ENCODE measurements at regions not wholly inside any gene's neighbourhood (a gene's known extent, or its start where the extent isn't known, plus 50 kb on each side); places are given as distances from the start of the nearest gene placed in this dataset.

DNA sequence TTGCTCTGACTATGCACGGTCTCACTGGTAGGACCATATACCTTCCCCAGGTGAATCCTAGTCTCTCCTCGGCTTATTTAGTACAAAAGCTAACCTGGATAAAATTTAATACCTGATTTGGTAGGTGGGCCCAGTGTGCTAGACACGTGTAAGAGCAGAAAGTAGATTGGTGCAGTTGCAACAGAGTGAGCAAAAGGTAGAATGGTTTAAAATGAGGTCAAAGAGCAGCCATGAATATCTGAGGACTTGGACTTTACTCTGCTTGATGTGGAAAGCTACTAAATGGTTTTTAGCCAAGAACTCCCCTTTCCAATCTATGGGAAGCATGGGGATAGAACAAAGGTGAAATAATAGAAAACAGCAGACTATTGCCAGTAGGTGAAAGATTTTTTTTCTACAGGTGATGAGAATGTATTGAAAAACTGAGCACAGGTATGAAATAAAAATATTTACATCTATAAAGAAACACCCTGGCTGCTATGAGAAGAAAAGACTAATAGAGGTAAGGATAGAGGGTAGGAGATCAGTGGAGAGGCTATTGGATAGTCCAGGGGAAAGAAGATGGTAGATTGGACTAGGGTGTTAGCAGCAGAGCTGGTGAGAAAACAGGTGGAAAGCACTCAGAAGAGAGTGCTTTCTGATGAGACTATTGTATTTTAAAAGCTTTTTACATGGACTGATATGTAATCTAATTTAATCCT lies 61.3 kb upstream of the BCL9 start:
- Histone ChIP-seq H3K27me3 (ENCODE audit: low read depth) (peaks cover 22% of the 10 kb centered on the region), H3K27ac (replicated peaks) (no peak overlapping the region), H3K9me3 (replicated peaks) (no peaks in the 10 kb centered on the region), H3K36me3 (no peaks in the 10 kb centered on the region), H3K4me3 (no peak overlapping the region), H3K4me1 (no peaks in the 10 kb centered on the region)
- DNase-seq: no peak
- intact Hi-C loops (cut with micrococcal nuclease): no loop called here
- TF ChIP-seq, protein P1, sequence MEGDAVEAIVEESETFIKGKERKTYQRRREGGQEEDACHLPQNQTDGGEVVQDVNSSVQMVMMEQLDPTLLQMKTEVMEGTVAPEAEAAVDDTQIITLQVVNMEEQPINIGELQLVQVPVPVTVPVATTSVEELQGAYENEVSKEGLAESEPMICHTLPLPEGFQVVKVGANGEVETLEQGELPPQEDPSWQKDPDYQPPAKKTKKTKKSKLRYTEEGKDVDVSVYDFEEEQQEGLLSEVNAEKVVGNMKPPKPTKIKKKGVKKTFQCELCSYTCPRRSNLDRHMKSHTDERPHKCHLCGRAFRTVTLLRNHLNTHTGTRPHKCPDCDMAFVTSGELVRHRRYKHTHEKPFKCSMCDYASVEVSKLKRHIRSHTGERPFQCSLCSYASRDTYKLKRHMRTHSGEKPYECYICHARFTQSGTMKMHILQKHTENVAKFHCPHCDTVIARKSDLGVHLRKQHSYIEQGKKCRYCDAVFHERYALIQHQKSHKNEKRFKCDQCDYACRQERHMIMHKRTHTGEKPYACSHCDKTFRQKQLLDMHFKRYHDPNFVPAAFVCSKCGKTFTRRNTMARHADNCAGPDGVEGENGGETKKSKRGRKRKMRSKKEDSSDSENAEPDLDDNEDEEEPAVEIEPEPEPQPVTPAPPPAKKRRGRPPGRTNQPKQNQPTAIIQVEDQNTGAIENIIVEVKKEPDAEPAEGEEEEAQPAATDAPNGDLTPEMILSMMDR (IDR thresholded peaks at IDR 0.05; ENCODE audit: borderline replicate concordance): no peak

DNA sequence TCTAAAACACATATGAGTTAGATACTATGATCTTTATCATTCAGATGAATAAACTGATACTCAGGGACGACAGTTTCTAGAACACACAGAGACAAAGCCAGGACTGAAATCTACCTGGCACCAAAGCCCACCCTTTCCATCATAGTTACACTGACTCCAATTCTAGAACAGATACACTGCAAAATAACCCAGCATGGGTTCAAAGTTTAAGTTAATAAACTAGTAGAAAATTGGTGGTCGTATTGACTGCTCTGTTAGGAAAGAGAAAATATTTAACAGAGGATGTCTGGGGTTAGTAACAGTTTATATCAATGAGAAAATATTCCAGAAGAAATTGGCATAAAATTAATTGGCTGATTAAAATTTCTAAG lies 60.8 kb upstream of the BCL9 start:
- no peaks in the 10 kb centered on the region for H3K4me1 ChIP-seq
- H3K4me3 ChIP-seq: no peak overlapping the region
- H3K9me3 ChIP-seq (replicated peaks): no peaks in the 10 kb centered on the region
- intact Hi-C loops (cut with micrococcal nuclease): no loop called here
- peaks cover 22% of the 10 kb centered on the region for H3K27me3 ChIP-seq (ENCODE audit: low read depth)
- TF ChIP-seq, protein P1 (IDR thresholded peaks at IDR 0.05; ENCODE audit: borderline replicate concordance): no peak
- DNase-seq: no peak
- no peaks in the 10 kb centered on the region for H3K36me3 ChIP-seq
- no peak overlapping the region for H3K27ac ChIP-seq (replicated peaks)

DNA sequence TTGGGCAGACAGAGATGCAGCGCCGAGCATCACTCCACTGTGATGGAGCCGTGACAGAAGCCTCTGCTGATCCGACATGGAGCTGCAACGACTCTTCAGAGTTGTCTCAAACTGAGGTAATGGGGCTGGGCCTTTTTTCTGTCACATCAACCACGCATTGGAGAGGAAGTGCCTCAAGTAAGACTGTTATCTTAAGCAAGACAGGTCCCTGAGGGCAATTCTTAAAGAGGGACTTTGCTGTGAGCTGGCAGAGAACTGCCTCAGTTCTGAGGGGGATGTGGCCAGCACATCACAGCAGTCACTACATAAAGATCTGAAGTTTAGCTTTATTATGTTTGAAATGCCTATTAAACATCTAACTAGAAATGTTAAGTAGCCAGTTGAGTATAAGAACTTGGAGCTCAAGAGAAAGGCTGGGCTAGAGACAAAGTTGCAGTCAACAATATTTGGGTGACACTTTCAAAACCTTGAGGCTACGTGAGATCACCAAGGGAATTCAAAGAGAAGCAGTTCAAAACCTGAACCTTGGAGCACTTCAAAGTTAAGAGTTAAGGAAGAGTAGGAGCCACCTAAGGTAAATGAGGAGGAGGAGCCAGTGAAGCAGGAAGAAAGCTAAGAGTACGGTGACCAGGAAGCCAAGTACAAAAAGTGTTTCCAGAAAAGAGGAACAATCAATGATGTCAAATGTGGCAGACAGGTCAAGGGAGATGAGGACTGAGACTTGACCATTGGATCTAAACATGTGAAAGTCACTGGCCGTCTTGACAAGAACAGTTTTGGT lies 54.2 kb upstream of the BCL9 start:
- no peaks in the 10 kb centered on the region for H3K36me3 ChIP-seq
- no peaks in the 10 kb centered on the region for H3K4me1 ChIP-seq
- TF ChIP-seq, protein P1 (IDR thresholded peaks at IDR 0.05; ENCODE audit: borderline replicate concordance): no peak
- no peak overlapping the region for H3K4me3 ChIP-seq
- no peak overlapping the region for H3K27ac ChIP-seq (replicated peaks)
- intact Hi-C loops (cut with micrococcal nuclease): no loop called here
- H3K27me3 ChIP-seq (ENCODE audit: low read depth): peaks cover 17% of the 10 kb centered on the region
- no peaks in the 10 kb centered on the region for H3K9me3 ChIP-seq (replicated peaks)
- no peak for DNase-seq

DNA sequence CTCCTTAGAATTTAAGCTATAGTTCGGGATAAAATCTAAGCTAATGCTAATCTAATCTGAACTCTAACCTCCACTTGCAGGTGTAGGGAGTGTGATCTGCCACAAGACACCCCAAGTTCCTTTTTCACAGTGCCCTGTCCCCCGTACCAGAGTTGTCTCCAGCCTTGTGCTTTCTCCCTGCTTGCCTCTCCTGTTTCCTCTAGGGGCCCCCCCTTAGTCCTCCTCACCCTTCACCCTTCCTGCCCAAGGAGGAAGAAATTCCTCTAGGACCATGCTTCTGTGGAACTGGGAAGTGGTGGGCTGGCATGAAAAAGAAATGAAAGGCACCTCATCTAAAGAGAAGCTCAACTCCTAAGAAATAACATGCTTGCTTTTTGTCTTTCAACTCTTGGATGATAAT lies 50.2 kb upstream of the BCL9 start:
- intact Hi-C loops (cut with micrococcal nuclease): no loop called here
- DNase-seq: no peak
- H3K4me1 ChIP-seq: peaks cover 11% of the 10 kb centered on the region
- no peaks in the 10 kb centered on the region for H3K36me3 ChIP-seq
- H3K4me3 ChIP-seq: no peak overlapping the region
- H3K27ac ChIP-seq (replicated peaks): no peak overlapping the region
- H3K27me3 ChIP-seq (ENCODE audit: low read depth): peaks cover 12% of the 10 kb centered on the region
- TF ChIP-seq, protein P1 (IDR thresholded peaks at IDR 0.05; ENCODE audit: borderline replicate concordance): no peak
- H3K9me3 ChIP-seq (replicated peaks): no peaks in the 10 kb centered on the region

All from left ventricle myocardium inferior (tissue), 1 donor.